ENCODE measurements at regions not wholly inside any gene's neighbourhood (a gene's known extent, or its start where the extent isn't known, plus 50 kb on each side); places are given as distances from the start of the nearest gene placed in this dataset.

- Histone ChIP-seq H3K27me3 (no peaks in the 10 kb centered on the region), H3K36me3 (no peaks in the 10 kb centered on the region), H3K4me1 (peaks cover 26 to 63% of the 10 kb centered on the region in 2 donors), H3K4me3 (replicated peaks in 1 of 3) (peak overlapping the region; percentile 22 to 75 (median 40)), H3K9me3 (no peaks in the 10 kb centered on the region), H3K27ac (peak overlapping the region; percentile 89 to 98 (median 97))
- intact Hi-C loops (cut with DNase I) = no loop called here
- 23 to 41% methylated on average over 19 to 28 of the region's 28 CpGs for WGBS, 2 donors
- no peak for TF ChIP-seq POLR2A (IDR thresholded peaks at IDR 0.05)
- TF ChIP-seq, protein P1, sequence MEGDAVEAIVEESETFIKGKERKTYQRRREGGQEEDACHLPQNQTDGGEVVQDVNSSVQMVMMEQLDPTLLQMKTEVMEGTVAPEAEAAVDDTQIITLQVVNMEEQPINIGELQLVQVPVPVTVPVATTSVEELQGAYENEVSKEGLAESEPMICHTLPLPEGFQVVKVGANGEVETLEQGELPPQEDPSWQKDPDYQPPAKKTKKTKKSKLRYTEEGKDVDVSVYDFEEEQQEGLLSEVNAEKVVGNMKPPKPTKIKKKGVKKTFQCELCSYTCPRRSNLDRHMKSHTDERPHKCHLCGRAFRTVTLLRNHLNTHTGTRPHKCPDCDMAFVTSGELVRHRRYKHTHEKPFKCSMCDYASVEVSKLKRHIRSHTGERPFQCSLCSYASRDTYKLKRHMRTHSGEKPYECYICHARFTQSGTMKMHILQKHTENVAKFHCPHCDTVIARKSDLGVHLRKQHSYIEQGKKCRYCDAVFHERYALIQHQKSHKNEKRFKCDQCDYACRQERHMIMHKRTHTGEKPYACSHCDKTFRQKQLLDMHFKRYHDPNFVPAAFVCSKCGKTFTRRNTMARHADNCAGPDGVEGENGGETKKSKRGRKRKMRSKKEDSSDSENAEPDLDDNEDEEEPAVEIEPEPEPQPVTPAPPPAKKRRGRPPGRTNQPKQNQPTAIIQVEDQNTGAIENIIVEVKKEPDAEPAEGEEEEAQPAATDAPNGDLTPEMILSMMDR (IDR thresholded peaks at IDR 0.05) = no peak
- DNase-seq = peak in 1 of 2 donors; percentile 35
These were observed 67.1 kb upstream of the WNT7B start for GRCh38 chr22:46043816-46044620.

DNA sequence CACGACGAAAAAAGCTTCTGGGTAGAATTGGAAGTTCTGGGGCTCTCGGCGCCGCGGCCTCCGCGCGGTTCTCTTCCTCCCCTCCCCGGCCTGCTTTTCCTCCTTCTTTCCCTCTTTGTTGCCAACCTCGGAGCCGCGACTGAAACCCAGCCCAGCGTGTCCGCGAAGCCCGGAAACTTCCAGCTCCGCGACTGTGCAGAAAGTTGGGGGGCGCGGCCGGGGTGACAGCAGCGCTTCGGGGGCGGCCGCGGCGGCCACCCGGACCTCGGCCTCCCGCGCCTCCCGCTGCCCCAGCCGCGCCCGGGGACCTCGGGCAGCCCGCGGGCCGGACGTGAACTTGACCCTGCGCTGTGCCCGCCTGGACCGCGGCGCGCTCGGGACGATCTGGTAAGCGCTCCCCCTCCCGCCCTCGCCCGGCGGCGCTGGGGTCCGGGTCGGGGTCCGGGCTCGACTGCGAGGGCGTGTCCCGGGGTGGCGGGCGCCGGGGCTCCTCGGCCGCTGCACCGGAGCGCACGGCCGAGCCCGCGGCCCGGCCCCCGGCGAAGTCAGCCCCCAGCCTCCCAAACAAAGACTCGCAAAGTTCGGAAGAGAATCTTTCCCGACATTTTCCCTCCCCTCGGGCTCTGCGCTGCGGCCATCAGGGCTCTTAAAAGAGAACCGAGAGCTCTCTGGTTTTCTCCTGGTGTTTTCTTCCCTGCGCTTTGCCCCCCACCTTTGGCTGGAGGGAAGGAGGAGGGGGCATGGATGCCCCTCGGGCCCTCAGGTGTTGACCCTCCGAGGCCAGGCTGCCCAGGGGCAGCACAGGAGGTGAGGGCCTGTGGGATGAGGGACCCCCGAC, 67.9 kb upstream of the WNT7B start:
- Histone ChIP-seq H3K27ac (peak overlapping the region; percentile 89 to 98 (median 97)), H3K4me3 (replicated peaks in 1 of 3) (peak overlapping the region; percentile 22 to 75 (median 40)), H3K4me1 (peaks cover 26 to 65% of the 10 kb centered on the region in 2 donors), H3K9me3 (no peaks in the 10 kb centered on the region), H3K36me3 (no peaks in the 10 kb centered on the region), H3K27me3 (no peaks in the 10 kb centered on the region)
- 4% methylated on average over 39 to 45 of the region's 87 CpGs for WGBS, 2 donors
- peak in 1 of 2 donors; percentile 64 for TF ChIP-seq POLR2A (IDR thresholded peaks at IDR 0.05)
- TF ChIP-seq, protein P1 (IDR thresholded peaks at IDR 0.05) = no peak
- intact Hi-C loops (cut with DNase I) = no loop called here
- DNase-seq = peak; percentile 53 to 60

DNA sequence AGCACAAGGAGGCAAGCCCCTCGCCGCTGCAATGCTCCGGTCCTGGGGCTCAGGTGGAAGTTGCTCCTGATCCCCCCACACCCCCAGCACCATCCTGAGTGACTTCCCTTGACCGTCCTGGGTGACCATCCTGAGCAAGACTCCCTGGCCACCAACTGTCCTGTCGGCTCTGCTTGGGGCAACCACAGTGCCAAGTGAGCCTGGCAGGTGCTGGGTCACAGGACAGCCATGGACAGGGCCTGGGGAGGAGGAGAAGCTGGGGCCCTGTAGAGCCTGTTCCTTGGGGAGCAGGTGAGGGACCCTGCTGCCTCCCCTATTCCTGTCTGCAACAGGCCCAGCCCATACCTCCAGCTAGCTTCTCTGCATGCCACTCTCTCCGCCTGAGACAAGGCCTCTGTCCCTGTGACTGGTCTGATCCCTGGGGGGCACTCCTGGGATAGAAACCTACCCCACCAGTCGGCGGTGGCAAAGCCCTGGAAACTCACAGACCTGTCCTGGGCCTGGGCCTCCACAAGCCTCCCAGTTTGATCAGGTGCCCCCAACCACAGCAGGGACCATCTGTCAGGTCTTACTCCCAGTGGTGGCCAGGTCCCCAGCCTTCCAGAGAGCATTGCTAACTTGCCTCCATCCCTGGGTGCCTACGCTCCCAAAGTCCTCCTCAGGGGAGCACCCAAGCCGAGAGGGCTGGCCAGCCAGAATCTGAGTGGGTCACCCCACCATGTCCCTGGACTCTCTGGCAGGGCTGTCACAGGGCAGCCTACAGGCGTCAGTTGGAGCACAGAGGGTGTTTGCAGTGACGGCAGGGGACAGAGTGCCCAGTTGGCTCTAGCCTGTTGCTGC, 68.7 kb upstream of the WNT7B start:
- H3K4me1 ChIP-seq = peaks cover 26 to 65% of the 10 kb centered on the region in 2 donors

DNA sequence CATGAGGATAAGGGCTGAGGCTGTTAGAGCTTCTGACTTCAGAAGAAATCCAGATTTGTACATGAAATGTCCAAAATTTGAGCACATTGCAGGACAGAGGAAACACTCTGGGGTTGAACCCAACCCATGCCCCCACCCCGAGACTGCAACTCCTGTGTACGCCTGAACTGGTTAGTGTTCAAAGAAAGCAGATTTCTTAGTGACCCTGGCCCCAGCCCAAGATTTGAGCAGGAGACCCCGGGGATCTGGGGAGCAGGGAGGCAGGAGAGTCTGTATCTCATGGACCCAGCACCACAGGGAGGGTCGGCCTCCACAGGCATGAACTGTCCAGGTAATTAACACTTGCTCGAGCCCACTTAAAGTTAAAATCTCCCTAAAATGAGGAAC, 69.3 kb upstream of the WNT7B start:
- Histone ChIP-seq H3K27me3 (no peaks in the 10 kb centered on the region), H3K27ac (peak overlapping the region; percentile 89 to 98 (median 97)), H3K9me3 (no peaks in the 10 kb centered on the region), H3K36me3 (no peaks in the 10 kb centered on the region), H3K4me1 (peaks cover 26 to 71% of the 10 kb centered on the region in 2 donors), H3K4me3 (replicated peaks in 1 of 3) (no peak overlapping the region)
- no peak for DNase-seq
- WGBS, 2 donors = 90% methylated on average over 4 to 5 of the region's 5 CpGs
- intact Hi-C loops (cut with DNase I) = no loop called here
- no peak for TF ChIP-seq POLR2A (IDR thresholded peaks at IDR 0.05)
- TF ChIP-seq, protein P1 (IDR thresholded peaks at IDR 0.05) = no peak

More for the DNA sequence above, 68.7 kb upstream of the WNT7B start:
- TF ChIP-seq, protein P1 (IDR thresholded peaks at IDR 0.05) = no peak
- peak in 1 of 2 donors; percentile 16 for TF ChIP-seq POLR2A (IDR thresholded peaks at IDR 0.05)
- Histone ChIP-seq H3K36me3 (no peaks in the 10 kb centered on the region), H3K4me3 (replicated peaks in 1 of 3) (peak overlapping the region; percentile 22 to 75 (median 40)), H3K9me3 (no peaks in the 10 kb centered on the region), H3K27ac (peak overlapping the region; percentile 89 to 98 (median 97)), H3K27me3 (no peaks in the 10 kb centered on the region)
- 0 to 60% methylated on average over 1 to 4 of the region's 12 CpGs for WGBS, 2 donors
- intact Hi-C loops (cut with DNase I) = no loop called here
- DNase-seq = peak; percentile 31 to 35

All from thyroid gland (tissue), 4 donors.